ENCODE measurements at regions not wholly inside any gene's neighbourhood (a gene's known extent, or its start where the extent isn't known, plus 50 kb on each side); places are given as distances from the start of the nearest gene placed in this dataset.

GRCh38 chr12:3990501-3991280 is 117.5 kb upstream of the PARP11 start:
- TF ChIP-seq CSRNP3 (CRISPR knock-in tag; IDR thresholded peaks at IDR 0.05), result no peak
- no peak for TF ChIP-seq TSHZ2 (CRISPR knock-in tag; IDR thresholded peaks at IDR 0.05)
- TF ChIP-seq TOX (CRISPR knock-in tag; IDR thresholded peaks at IDR 0.05; ENCODE audit: borderline replicate concordance), result no peak
- no peak for TF ChIP-seq ISL1 (CRISPR knock-in tag; IDR thresholded peaks at IDR 0.05)
- TF ChIP-seq PATZ1 (CRISPR knock-in tag; IDR thresholded peaks at IDR 0.05; ENCODE audit: borderline replicate concordance), result no peak
- no peak for TF ChIP-seq ARNTL (CRISPR knock-in tag; IDR thresholded peaks at IDR 0.05; ENCODE audit: borderline replicate concordance, low read depth)
- TF ChIP-seq OSR1 (CRISPR knock-in tag; IDR thresholded peaks at IDR 0.05), result no peak
- ATAC-seq, result no peak

GRCh38 chr12:3989218-3989550 is 116.0 kb upstream of the PARP11 start:
- TF ChIP-seq ZFP30 (CRISPR knock-in tag; IDR thresholded peaks at IDR 0.05) (no peak), BACH2 (CRISPR knock-in tag; IDR thresholded peaks at IDR 0.05; ENCODE audit: borderline replicate concordance) (no peak), ZNF70 (CRISPR knock-in tag; IDR thresholded peaks at IDR 0.05) (no peak), ZNF565 (CRISPR knock-in tag; conservative IDR thresholded peaks at IDR 0.05; ENCODE audit: low read depth) (no peak), ZC3H10 (CRISPR knock-in tag; IDR thresholded peaks at IDR 0.05) (no peak), CSRNP3 (CRISPR knock-in tag; IDR thresholded peaks at IDR 0.05) (no peak), ARNTL (CRISPR knock-in tag; IDR thresholded peaks at IDR 0.05; ENCODE audit: borderline replicate concordance, low read depth) (no peak), CREB5 (CRISPR knock-in tag; IDR thresholded peaks at IDR 0.05; ENCODE audit: low read depth) (no peak), RARB (CRISPR knock-in tag; IDR thresholded peaks at IDR 0.05) (no peak), ZNF8 (CRISPR knock-in tag; IDR thresholded peaks at IDR 0.05) (no peak), PPARA (CRISPR knock-in tag; IDR thresholded peaks at IDR 0.05; ENCODE audit: borderline replicate concordance) (no peak), ZFP3 (CRISPR knock-in tag; IDR thresholded peaks at IDR 0.05) (no peak), PATZ1 (CRISPR knock-in tag; IDR thresholded peaks at IDR 0.05; ENCODE audit: borderline replicate concordance) (no peak), ISL1 (CRISPR knock-in tag; IDR thresholded peaks at IDR 0.05) (no peak), GLIS3 (CRISPR knock-in tag; IDR thresholded peaks at IDR 0.05) (no peak), SNAI2 (CRISPR knock-in tag; IDR thresholded peaks at IDR 0.05) (no peak), ESRRG (CRISPR knock-in tag; IDR thresholded peaks at IDR 0.05) (no peak), OSR1 (CRISPR knock-in tag; IDR thresholded peaks at IDR 0.05) (no peak)
- ATAC-seq, result no peak
